Choroid plexus epithelial cell (primary cell): ENCODE measurements at regions not wholly inside any gene's neighbourhood (a gene's known extent, or its start where the extent isn't known, plus 50 kb on each side); places are given as distances from the start of the nearest gene placed in this dataset.

Source experiments
- DNase-seq: peaks from one replicate; pipeline ENCODE4 v3.0.0-alpha.2; 2010; ENCODE audit warnings: low read depth
- H3K4me3 ChIP-seq: 2 replicates; pipeline ENCODE4 v1.5.1; 2011; ENCODE audit warnings: low read depth, mild to moderate bottlenecking, control low read depth, low read length, moderate library complexity
- CTCF ChIP-seq: conservative IDR thresholded peaks from 2 replicates; pipeline ENCODE4 v1.5.1; 2011; ENCODE audit warnings: low read depth, mild to moderate bottlenecking, control low read depth, inconsistent platforms, low read length, moderate library complexity

- no peak overlapping the region for H3K4me3 ChIP-seq
- no peak for TF ChIP-seq CTCF
- DNase-seq, result no peak
Observed at GRCh38 chr2:156132130-156132529, 200.4 kb downstream of the NR4A2 start.

GRCh38 chr2:156129227-156129626, 203.3 kb downstream of the NR4A2 start:
- no peak for TF ChIP-seq CTCF
- DNase-seq, result no peak
- H3K4me3 ChIP-seq, result no peak overlapping the region

GRCh38 chr2:156125018-156125417, 207.5 kb downstream of the NR4A2 start:
- TF ChIP-seq CTCF, result no peak
- DNase-seq, result no peak
- H3K4me3 ChIP-seq, result no peak overlapping the region

- DNase-seq, result no peak
- TF ChIP-seq CTCF, result no peak
Observed at GRCh38 chr2:156124458-156124857, 208.1 kb downstream of the NR4A2 start.

GRCh38 chr2:156118753-156119416, 213.6 kb downstream of the NR4A2 start:
- TF ChIP-seq CTCF, result no peak
- DNase-seq, result no peak
- no peak overlapping the region for H3K4me3 ChIP-seq

More at GRCh38 chr2:156124458-156124857, 208.1 kb downstream of the NR4A2 start:
- H3K4me3 ChIP-seq, result no peak overlapping the region

- TF ChIP-seq CTCF, result no peak
- H3K4me3 ChIP-seq, result no peak overlapping the region
- no peak for DNase-seq
Observed at GRCh38 chr2:156116113-156116512, 216.4 kb downstream of the NR4A2 start.

- H3K4me3 ChIP-seq, result no peak overlapping the region
- peak; percentile 1 for DNase-seq
- TF ChIP-seq CTCF, result no peak
Observed at GRCh38 chr2:156115338-156115737, 217.2 kb downstream of the NR4A2 start.
